ENCODE measurements at regions not wholly inside any gene's neighbourhood (a gene's known extent, or its start where the extent isn't known, plus 50 kb on each side); places are given as distances from the start of the nearest gene placed in this dataset.
A peak's percentile ranks its signal among the peaks of the same experiment; 100 is the strongest.

DNA sequence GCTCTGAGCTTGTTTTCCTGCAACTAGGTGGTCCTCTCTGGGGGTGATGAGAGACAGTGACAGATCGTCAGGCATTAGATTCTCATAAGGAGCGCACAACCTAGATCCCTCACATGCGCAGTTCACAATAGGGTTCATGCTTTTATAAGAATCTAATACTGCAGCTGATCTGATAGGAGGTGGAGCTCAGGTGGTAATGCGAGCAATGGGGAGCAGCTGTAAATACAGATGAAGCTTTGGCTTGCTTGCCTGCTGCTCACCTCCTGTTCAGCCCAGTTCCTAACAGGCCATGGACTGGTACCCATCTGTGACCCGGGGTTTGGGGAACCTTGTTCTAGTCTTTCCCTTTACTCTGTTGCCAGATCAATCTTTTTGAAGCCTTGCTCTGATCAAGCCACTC is 89.5 kb upstream of the POU5F2 start:
- no peak for DNase-seq
- in situ Hi-C loops (cut with HindIII; ENCODE audit: low pct_ligation_motif_present, low pct_unique_long_range_greater_than_20kb, low sequenced_read_pairs) = no loop called here

- in situ Hi-C loops (cut with HindIII; ENCODE audit: low pct_ligation_motif_present, low pct_unique_long_range_greater_than_20kb, low sequenced_read_pairs) = no loop called here
- no peak for DNase-seq
These were observed 87.9 kb upstream of the POU5F2 start for GRCh38 chr5:93829346-93829745.

GRCh38 chr5:93821891-93822415 is 80.6 kb upstream of the POU5F2 start:
- DNase-seq = no peak
- in situ Hi-C loops (cut with HindIII; ENCODE audit: low pct_ligation_motif_present, low pct_unique_long_range_greater_than_20kb, low sequenced_read_pairs) = loop anchor here (25.0 kb wide), 1 partner anchor 210 kb away; no protein-coding TSS in a partner anchor

GRCh38 chr5:93819668-93820067 is 78.3 kb upstream of the POU5F2 start:
- no peak for DNase-seq
- in situ Hi-C loops (cut with HindIII; ENCODE audit: low pct_ligation_motif_present, low pct_unique_long_range_greater_than_20kb, low sequenced_read_pairs) = loop anchor here (25.0 kb wide), 1 partner anchor 207 kb away; no protein-coding TSS in a partner anchor

GRCh38 chr5:93810780-93811179 is 69.4 kb upstream of the POU5F2 start:
- in situ Hi-C loops (cut with HindIII; ENCODE audit: low pct_ligation_motif_present, low pct_unique_long_range_greater_than_20kb, low sequenced_read_pairs) = loop anchor here (25.0 kb wide), 1 partner anchor 198 kb away; no protein-coding TSS in a partner anchor
- no peak for DNase-seq

DNA sequence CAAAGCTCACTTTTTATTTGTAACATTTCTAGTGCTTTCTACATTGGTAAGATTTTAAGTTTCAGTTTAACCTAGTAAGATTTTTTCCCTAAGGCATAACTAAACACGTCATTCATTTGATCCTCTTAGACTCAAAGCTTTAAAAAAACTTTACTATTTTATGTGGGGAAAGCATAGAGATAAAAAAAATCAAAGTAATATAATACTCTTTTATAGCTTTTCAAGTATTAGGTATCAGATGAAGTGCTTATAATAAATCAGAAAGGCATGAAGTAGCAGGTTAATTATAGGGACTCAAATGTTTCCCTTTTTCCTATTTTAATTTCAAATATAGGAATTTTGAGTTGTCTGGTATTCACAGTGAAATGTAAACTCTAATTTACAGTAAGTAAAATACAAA is 68.0 kb upstream of the POU5F2 start:
- in situ Hi-C loops (cut with HindIII; ENCODE audit: low pct_ligation_motif_present, low pct_unique_long_range_greater_than_20kb, low sequenced_read_pairs) = loop anchor here (25.0 kb wide), 1 partner anchor 197 kb away; no protein-coding TSS in a partner anchor
- no peak for DNase-seq

GRCh38 chr5:93807846-93808245 is 66.4 kb upstream of the POU5F2 start:
- no peak for DNase-seq
- in situ Hi-C loops (cut with HindIII; ENCODE audit: low pct_ligation_motif_present, low pct_unique_long_range_greater_than_20kb, low sequenced_read_pairs) = loop anchor here (25.0 kb wide), 1 partner anchor 196 kb away; no protein-coding TSS in a partner anchor

DNA sequence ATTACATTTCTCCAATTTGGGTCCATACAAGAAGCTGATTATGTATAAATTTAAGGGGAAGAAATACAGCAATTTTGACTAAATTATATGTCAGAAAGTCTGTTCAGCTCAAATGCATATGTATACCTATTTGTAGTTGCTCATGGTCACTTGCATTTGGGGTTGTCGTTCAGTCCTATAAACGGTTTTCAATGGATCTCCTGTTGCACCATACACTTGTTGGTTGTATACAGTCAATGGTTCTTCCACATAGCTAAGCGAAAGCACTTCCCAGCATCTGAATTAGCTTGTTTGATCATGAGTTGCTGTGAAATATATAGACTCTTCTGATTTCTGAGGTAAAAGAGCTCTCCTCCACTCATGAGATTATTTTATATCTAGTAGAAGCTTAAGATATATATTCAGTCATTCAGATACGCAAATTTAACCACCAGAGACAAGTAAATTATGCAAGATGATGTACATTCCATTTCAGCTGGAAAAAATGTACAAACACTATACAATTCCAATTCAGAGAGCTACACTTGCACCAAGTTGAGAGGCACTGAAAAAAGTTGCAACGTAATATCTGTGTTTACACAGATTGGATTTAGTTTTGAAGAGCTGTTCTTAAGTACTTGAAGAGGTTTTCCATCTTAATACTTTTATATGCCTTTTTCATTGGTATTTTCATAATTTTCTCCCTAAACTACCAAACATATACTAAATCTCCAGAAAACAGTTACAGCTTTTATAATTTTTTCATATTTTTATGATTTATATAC is 64.4 kb upstream of the POU5F2 start:
- in situ Hi-C loops (cut with HindIII; ENCODE audit: low pct_ligation_motif_present, low pct_unique_long_range_greater_than_20kb, low sequenced_read_pairs) = loop anchor here (25.0 kb wide), 1 partner anchor 193 kb away; no protein-coding TSS in a partner anchor

GRCh38 chr5:93800988-93801811 is 59.8 kb upstream of the POU5F2 start:
- in situ Hi-C loops (cut with HindIII; ENCODE audit: low pct_ligation_motif_present, low pct_unique_long_range_greater_than_20kb, low sequenced_read_pairs) = loop anchor here (25.0 kb wide), 1 partner anchor 189 kb away; no protein-coding TSS in a partner anchor
- peak; percentile 52 for DNase-seq

More for the DNA sequence above, 64.4 kb upstream of the POU5F2 start:
- no peak for DNase-seq

DNA sequence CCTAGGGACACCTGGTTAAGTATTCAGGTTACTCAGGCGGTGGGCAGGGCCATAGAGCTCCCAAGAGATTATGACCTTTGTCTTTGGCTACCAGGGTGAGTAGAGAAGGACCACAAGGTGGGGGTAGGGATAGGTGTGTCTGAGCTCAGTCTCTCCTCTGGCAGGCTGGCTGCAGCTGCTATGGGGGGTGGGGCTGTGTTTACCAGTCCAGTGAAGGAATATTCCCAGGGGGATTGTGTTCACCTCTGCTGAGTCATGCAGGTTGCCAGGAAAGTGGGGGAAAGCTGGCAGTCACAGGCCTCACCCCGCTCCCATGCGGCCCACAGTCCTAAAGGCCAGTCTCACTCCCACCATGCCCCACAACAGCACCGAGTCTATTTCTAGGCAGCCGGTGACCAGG is 53.6 kb upstream of the POU5F2 start:
- no peak for DNase-seq
- in situ Hi-C loops (cut with HindIII; ENCODE audit: low pct_ligation_motif_present, low pct_unique_long_range_greater_than_20kb, low sequenced_read_pairs) = no loop called here

- in situ Hi-C loops (cut with HindIII; ENCODE audit: low pct_ligation_motif_present, low pct_unique_long_range_greater_than_20kb, low sequenced_read_pairs) = no loop called here
- DNase-seq = no peak
These were observed 51.9 kb upstream of the POU5F2 start for GRCh38 chr5:93793159-93793781.

DNA sequence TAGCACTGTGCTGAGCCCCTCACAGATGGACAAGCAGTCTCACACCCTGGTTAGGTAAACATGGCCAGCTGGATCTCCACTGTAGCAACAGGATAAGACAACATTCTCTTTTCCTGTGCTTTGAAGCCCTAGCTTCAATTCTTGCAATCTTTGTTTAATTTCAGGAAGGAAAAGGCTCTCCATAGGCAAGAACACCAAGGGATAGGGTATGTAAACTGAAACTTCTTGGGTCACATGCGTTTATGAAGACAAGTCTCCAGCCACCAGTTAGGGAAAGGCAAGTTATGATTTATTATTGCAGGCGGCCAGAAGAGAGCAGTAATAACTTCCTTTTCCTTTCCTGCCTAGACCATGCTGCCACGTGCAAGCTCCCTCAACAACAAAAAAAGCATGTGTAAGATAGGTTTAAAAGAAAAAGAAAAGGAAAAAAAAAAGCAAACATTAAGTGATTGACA is 50.1 kb upstream of the POU5F2 start:
- in situ Hi-C loops (cut with HindIII; ENCODE audit: low pct_ligation_motif_present, low pct_unique_long_range_greater_than_20kb, low sequenced_read_pairs) = no loop called here
- no peak for DNase-seq

Measured in ACHN (cell line).